Endothelial cell of umbilical vein (primary cell): ENCODE measurements at regions not wholly inside any gene's neighbourhood (a gene's known extent, or its start where the extent isn't known, plus 50 kb on each side); places are given as distances from the start of the nearest gene placed in this dataset.

Source experiments
- BruUV-seq: library from RNA; stranded (reverse); fragments of 400-500 nt; replicated peaks from 2 replicates; lab custom pipeline; 2021; lab: Mats Ljungman, UMichigan
- CTCF ChIA-PET: fragments of 300-600, 350-600 bp; sonication (Branson Sonifier 250); formaldehyde crosslinking; loops from one replicate; lab custom pipeline; 2021; ENCODE audit warnings: antibody characterized with exemption, inconsistent platforms; lab: Charles Lee
- POLR2A ChIA-PET: fragments of 300-600, 350-600 bp; sonication (Branson Sonifier 250); formaldehyde crosslinking; loops from one replicate; lab custom pipeline; 2021; ENCODE audit warnings: antibody characterized with exemption, inconsistent platforms; lab: Charles Lee
- DNase-seq: peaks from one replicate; pipeline ENCODE4 v3.0.0-alpha.2; 2011; ENCODE audit warnings: low read depth, low spot score
- FAIRE-seq: peaks from 2 replicates; lab custom pipeline; 2011; peaks lifted over from hg19 to GRCh38; lab: Jason Lieb, UNC
- H2AFZ ChIP-seq: 2 replicates; pipeline ENCODE4 v1.6.0; 2012; ENCODE audit warnings: low read depth, low read length, control low read depth, inconsistent platforms
- H3K27ac ChIP-seq: 2 replicates; pipeline ENCODE4 v1.5.1; 2011; ENCODE audit warnings: low read depth, mild to moderate bottlenecking, control low read depth, low read length, moderate library complexity; ENCODE audit not compliant: insufficient read depth
- H3K27me3 ChIP-seq, 2 experiments: 2 replicates each; pipeline versions ENCODE4 v1.6.0 to v1.6.1; 2011; ENCODE audit warnings: low read length in 2 of 2, mixed read lengths in 1 of 2; ENCODE audit not compliant: control insufficient read depth in 2 of 2, insufficient read depth in 2 of 2
- H3K36me3 ChIP-seq, 2 experiments: 2 replicates in 1 of 2; 3 replicates in 1 of 2; pipeline ENCODE4 v1.5.1; 2011; ENCODE audit warnings: low read length in 2 of 2, mild to moderate bottlenecking in 1 of 2, moderate library complexity in 1 of 2; ENCODE audit not compliant: control insufficient read depth in 2 of 2, insufficient read depth in 2 of 2; ENCODE audit errors: extremely low read depth in 1 of 2
- H3K4me1 ChIP-seq: 3 replicates; pipeline ENCODE4 v1.5.1; 2011; ENCODE audit warnings: mild to moderate bottlenecking, low read length; ENCODE audit not compliant: control insufficient read depth, insufficient read depth; ENCODE audit errors: extremely low read depth
- H3K4me2 ChIP-seq: 2 replicates; pipeline ENCODE4 v1.6.1; 2011; ENCODE audit warnings: low read length, control low read depth, mixed read lengths; ENCODE audit not compliant: insufficient read depth
- H3K4me3 ChIP-seq, 3 experiments: fragments of 200-600 bp in 1 of 3; sonication (generic), shearing (Covaris generic) in 1 of 3; replicated peaks in 1 of 3; 2 replicates each; pipeline ENCODE4 v1.5.1; 2011 to 2016; ENCODE audit warnings: control low read depth in 3 of 3, low read length in 3 of 3, mild to moderate bottlenecking in 2 of 3, inconsistent platforms in 1 of 3, low read depth in 1 of 3, moderate library complexity in 1 of 3; ENCODE audit not compliant: insufficient read depth in 1 of 3
- H3K79me2 ChIP-seq: 2 replicates; pipeline ENCODE4 v1.6.0; 2012; ENCODE audit warnings: low read length, inconsistent platforms; ENCODE audit not compliant: control insufficient read depth, insufficient read depth
- H3K9ac ChIP-seq: replicated peaks from 2 replicates; pipeline ENCODE3; 2011; ENCODE audit warnings: low read length, control low read depth; ENCODE audit not compliant: insufficient read depth; ENCODE audit errors: extremely low read depth
- H3K9me1 ChIP-seq: replicated peaks from 3 replicates; pipeline ENCODE4 v1.6.0; 2011; ENCODE audit warnings: mild to moderate bottlenecking, low read length; ENCODE audit not compliant: control insufficient read depth, insufficient read depth; ENCODE audit errors: extremely low read depth
- H3K9me3 ChIP-seq: replicated peaks from 2 replicates; pipeline ENCODE4 v1.5.1; 2012; ENCODE audit warnings: low read length, inconsistent platforms; ENCODE audit not compliant: control insufficient read depth, insufficient read depth
- H4K20me1 ChIP-seq: replicated peaks from 2 replicates; pipeline ENCODE3; 2011; ENCODE audit warnings: mild to moderate bottlenecking, low read length; ENCODE audit not compliant: control insufficient read depth, insufficient read depth; ENCODE audit errors: extremely low read depth
- EZH2 ChIP-seq: IDR thresholded peaks from 2 replicates; pipeline ENCODE4 v1.6.1; 2012; ENCODE audit warnings: borderline replicate concordance, low read depth, mild to moderate bottlenecking, moderate library complexity, low read length, inconsistent platforms; ENCODE audit not compliant: severe bottlenecking
- FOS ChIP-seq: IDR thresholded peaks from 2 replicates; pipeline ENCODE4 v1.6.1; 2011; ENCODE audit warnings: mild to moderate bottlenecking, low read length, moderate library complexity, borderline replicate concordance; ENCODE audit not compliant: insufficient read depth
- GATA2 ChIP-seq: IDR thresholded peaks from 2 replicates; pipeline ENCODE4 v1.7.0; 2011; ENCODE audit warnings: low read depth, mild to moderate bottlenecking, moderate library complexity, mixed read lengths, low read length; ENCODE audit not compliant: insufficient read length, insufficient read depth
- JUN ChIP-seq: IDR thresholded peaks from 2 replicates; pipeline ENCODE4 v1.6.1; 2011; ENCODE audit warnings: borderline replicate concordance, low read depth; ENCODE audit not compliant: insufficient read length, insufficient read depth
- MYC ChIP-seq: IDR thresholded peaks from one replicate; pipeline ENCODE4 v1.6.1; 2011; ENCODE audit warnings: mild to moderate bottlenecking, low read depth, low read length
- POLR2A ChIP-seq: IDR thresholded peaks from 2 replicates; pipeline ENCODE4 v1.6.1; 2012; ENCODE audit warnings: low read depth, mild to moderate bottlenecking, control low read depth, low read length
- POLR2AphosphoS5 ChIP-seq: IDR thresholded peaks from 2 replicates; pipeline ENCODE4 v1.6.1; 2012; ENCODE audit warnings: low read depth, mild to moderate bottlenecking, control low read depth, low read length, moderate library complexity; ENCODE audit not compliant: insufficient read depth
- dilution Hi-C: fragments of 300-500 bp; cut with MboI; formaldehyde crosslinking; loops from one replicate; pipeline ENCODE4 v1.15.0; 2019; ENCODE audit warnings: low sequenced_read_pairs; ENCODE audit not compliant: extremely low pct_ligation_motif_present
- intact Hi-C: fragments of 100-400 bp; cut with micrococcal nuclease; formaldehyde crosslinking; loops from one replicate; pipeline ENCODE4 v1.10.0; 2022
- TF ChIP-seq, protein P1 (sequence below), 2 donors: IDR thresholded peaks; 1 replicate in 1 of 2; 2 replicates in 1 of 2; pipeline ENCODE4 v1.5.1; 2011; ENCODE audit warnings: low read length in 2 of 2, mild to moderate bottlenecking in 2 of 2, moderate library complexity in 2 of 2, control low read depth in 1 of 2, inconsistent platforms in 1 of 2, low read depth in 1 of 2; ENCODE audit not compliant: insufficient read depth in 1 of 2; ENCODE audit errors: extremely low read depth in 1 of 2
- TF ChIP-seq, protein P2 (sequence below): IDR thresholded peaks from 2 replicates; pipeline ENCODE4 v1.6.1; 2011; ENCODE audit not compliant: insufficient read depth, insufficient read length

DNA sequence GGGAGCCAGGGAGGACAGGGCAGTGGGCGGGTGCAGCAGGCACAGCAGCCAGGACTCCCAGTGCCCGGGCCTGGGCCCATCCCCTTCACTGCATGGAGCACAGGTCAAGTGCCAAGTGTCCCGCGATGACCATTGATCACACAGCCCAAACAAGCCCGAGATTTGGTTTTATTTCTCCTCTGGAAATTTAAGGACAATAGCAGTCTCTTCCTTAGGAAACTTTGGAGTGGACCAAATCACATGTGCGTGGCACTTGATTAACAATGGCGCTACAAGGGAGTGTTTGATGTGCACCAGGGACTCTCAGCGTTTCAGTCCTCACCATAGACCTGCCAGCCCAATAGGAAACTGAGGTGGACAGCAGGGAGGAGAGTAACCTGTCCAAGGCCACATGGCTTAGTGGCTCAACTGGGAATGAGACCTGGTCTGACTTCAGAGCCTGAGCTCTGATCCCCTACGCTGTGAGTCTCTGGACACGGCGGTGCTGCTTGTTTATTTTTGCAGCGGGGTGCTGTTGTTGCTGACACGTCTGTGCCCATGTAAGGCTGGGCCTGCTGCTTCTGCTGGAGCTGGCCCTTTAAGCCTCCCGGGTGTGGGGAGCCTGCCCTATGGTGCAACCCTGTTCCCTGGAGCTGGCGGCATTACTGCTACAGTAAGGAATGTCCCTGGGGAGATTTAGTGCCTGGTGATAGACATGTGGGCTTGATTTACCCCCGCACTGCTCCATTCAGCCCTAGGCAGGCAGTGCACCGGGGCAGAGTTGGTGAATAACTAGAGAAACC lies 194.2 kb downstream of the INHBB start:
- Histone ChIP-seq H3K27ac (no peak overlapping the region), H3K9me3 (no peaks in the 10 kb centered on the region), H3K27me3 (peaks cover 6 to 16% of the 10 kb centered on the region in 2 experiments), H2AFZ (no peak overlapping the region), H3K4me3 (no peak overlapping the region), H3K9ac (no peak overlapping the region), H4K20me1 (no peaks in the 10 kb centered on the region), H3K9me1 (no peaks in the 10 kb centered on the region), H3K4me2 (no peak overlapping the region), H3K79me2 (no peaks in the 10 kb centered on the region), H3K4me1 (no peaks in the 10 kb centered on the region), H3K36me3 (no peaks in the 10 kb centered on the region)
- FAIRE-seq (no peak), DNase-seq (no peak)
- no TSS peak for BruUV-seq
- intact Hi-C loops (no loop called here), dilution Hi-C loops (no loop called here)
- POLR2A ChIA-PET, result no interaction called here
- CTCF ChIA-PET, result interaction anchor here (1.0 kb wide), 1 partner anchor 19 kb away, joined by 3 read pairs; no protein-coding TSS in a partner anchor
- TF ChIP-seq JUN (no peak), EZH2 (no peak), GATA2 (no peak), POLR2AphosphoS5 (no peak), MYC (no peak), FOS (no peak), POLR2A (no peak)
- TF ChIP-seq, protein P1, sequence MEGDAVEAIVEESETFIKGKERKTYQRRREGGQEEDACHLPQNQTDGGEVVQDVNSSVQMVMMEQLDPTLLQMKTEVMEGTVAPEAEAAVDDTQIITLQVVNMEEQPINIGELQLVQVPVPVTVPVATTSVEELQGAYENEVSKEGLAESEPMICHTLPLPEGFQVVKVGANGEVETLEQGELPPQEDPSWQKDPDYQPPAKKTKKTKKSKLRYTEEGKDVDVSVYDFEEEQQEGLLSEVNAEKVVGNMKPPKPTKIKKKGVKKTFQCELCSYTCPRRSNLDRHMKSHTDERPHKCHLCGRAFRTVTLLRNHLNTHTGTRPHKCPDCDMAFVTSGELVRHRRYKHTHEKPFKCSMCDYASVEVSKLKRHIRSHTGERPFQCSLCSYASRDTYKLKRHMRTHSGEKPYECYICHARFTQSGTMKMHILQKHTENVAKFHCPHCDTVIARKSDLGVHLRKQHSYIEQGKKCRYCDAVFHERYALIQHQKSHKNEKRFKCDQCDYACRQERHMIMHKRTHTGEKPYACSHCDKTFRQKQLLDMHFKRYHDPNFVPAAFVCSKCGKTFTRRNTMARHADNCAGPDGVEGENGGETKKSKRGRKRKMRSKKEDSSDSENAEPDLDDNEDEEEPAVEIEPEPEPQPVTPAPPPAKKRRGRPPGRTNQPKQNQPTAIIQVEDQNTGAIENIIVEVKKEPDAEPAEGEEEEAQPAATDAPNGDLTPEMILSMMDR (IDR thresholded peaks at IDR 0.05; ENCODE audit: extremely low read depth in 1 of 2, insufficient read depth in 1 of 2, low read depth in 1 of 2, low read length in 2 of 2), result no peak
- TF ChIP-seq, protein P2, sequence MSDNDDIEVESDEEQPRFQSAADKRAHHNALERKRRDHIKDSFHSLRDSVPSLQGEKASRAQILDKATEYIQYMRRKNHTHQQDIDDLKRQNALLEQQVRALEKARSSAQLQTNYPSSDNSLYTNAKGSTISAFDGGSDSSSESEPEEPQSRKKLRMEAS, result no peak
